WI38 (cell line): ENCODE measurements at regions not wholly inside any gene's neighbourhood (a gene's known extent, or its start where the extent isn't known, plus 50 kb on each side); places are given as distances from the start of the nearest gene placed in this dataset.

ENCODE experiments used
- H3K4me3 ChIP-seq: 2 replicates; pipeline ENCODE4 v1.5.1; 2011; ENCODE audit warnings: low read depth, mild to moderate bottlenecking, control low read depth, low read length
- CTCF ChIP-seq: IDR thresholded peaks from 2 replicates; pipeline ENCODE4 v1.5.1; 2012; ENCODE audit warnings: low read depth, mild to moderate bottlenecking, control low read depth, low read length

- no peak overlapping the region for H3K4me3 ChIP-seq
- no peak for TF ChIP-seq CTCF
Measured at GRCh38 chr17:34098699-34099098, 156.4 kb upstream of the CCL2 start.

GRCh38 chr17:34099859-34100515, 155.1 kb upstream of the CCL2 start:
- no peak for TF ChIP-seq CTCF
- no peak overlapping the region for H3K4me3 ChIP-seq

GRCh38 chr17:34107019-34107418, 148.1 kb upstream of the CCL2 start:
- no peak overlapping the region for H3K4me3 ChIP-seq
- no peak for TF ChIP-seq CTCF

GRCh38 chr17:34110315-34110714, 144.8 kb upstream of the CCL2 start:
- TF ChIP-seq CTCF = no peak
- H3K4me3 ChIP-seq = no peak overlapping the region

GRCh38 chr17:34113089-34113488, 142.0 kb upstream of the CCL2 start:
- no peak overlapping the region for H3K4me3 ChIP-seq
- no peak for TF ChIP-seq CTCF

GRCh38 chr17:34114174-34114573, 140.9 kb upstream of the CCL2 start:
- no peak for TF ChIP-seq CTCF
- H3K4me3 ChIP-seq = no peak overlapping the region

- TF ChIP-seq CTCF = no peak
Measured at GRCh38 chr17:34116306-34116705, 138.8 kb upstream of the CCL2 start.

More at GRCh38 chr17:34116306-34116705, 138.8 kb upstream of the CCL2 start:
- no peak overlapping the region for H3K4me3 ChIP-seq
